ENCODE measurements at regions not wholly inside any gene's neighbourhood (a gene's known extent, or its start where the extent isn't known, plus 50 kb on each side); places are given as distances from the start of the nearest gene placed in this dataset.

DNA sequence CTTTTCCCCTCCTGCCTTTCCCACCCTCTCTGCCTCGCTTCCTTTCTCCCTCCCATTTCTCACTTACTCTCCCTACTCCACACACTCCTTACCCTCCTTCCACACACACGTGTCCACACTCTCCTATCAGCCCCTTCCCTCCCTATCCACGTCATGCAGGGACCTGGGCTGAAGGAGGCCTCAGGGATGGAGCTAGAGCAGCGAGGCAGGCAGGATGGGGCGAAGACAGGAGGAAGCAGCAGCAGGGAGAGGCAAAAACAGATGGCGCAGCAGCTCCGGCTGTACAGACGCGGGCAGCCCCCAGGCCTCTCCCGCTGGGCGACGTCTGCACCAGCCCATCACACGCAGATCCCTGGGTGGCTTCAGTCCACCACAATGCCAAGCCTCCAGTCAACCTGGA, 97.9 kb downstream of the SPATA19 start:
- TF ChIP-seq POLR2AphosphoS5 (IDR thresholded peaks at IDR 0.05; ENCODE audit: low read depth, low read length) (no peak), POLR2A (IDR thresholded peaks at IDR 0.05; ENCODE audit: low read depth, low read length) (no peak), TAF1 (IDR thresholded peaks at IDR 0.05; ENCODE audit: borderline replicate concordance, low read depth, low read length) (no peak)
